H1 (cell line): ENCODE measurements at regions not wholly inside any gene's neighbourhood (a gene's known extent, or its start where the extent isn't known, plus 50 kb on each side); places are given as distances from the start of the nearest gene placed in this dataset.

Source experiments
- BRCA1 ChIP-seq: IDR thresholded peaks from 2 replicates; pipeline ENCODE4 v1.6.1; 2012; ENCODE audit warnings: low read depth, low read length, improper control_type of control experiment
- CHD2 ChIP-seq: IDR thresholded peaks from 2 replicates; pipeline ENCODE4 v1.6.1; 2012; ENCODE audit warnings: low read length, improper control_type of control experiment
- CHD7 ChIP-seq: fragments of 300-600 bp; sonication (generic); IDR thresholded peaks from 2 replicates; pipeline ENCODE4 v1.7.1; 2012; ENCODE audit warnings: low read length, moderate library complexity, mild to moderate bottlenecking, inconsistent platforms; ENCODE audit not compliant: insufficient replicate concordance
- CREB1 ChIP-seq: IDR thresholded peaks from 2 replicates; pipeline ENCODE4 v1.6.1; 2012; ENCODE audit warnings: inconsistent platforms
- FOSL1 ChIP-seq: IDR thresholded peaks from 2 replicates; pipeline ENCODE4 v1.6.1; 2011; ENCODE audit warnings: mild to moderate bottlenecking, low read depth, low read length, moderate library complexity; ENCODE audit not compliant: insufficient read depth
- NANOG ChIP-seq: IDR thresholded peaks from 2 replicates; pipeline ENCODE4 v1.6.1; 2011; ENCODE audit warnings: low read length, low read depth, mild to moderate bottlenecking, inconsistent platforms; ENCODE audit not compliant: insufficient read depth, poor library complexity, severe bottlenecking
- RFX5 ChIP-seq: IDR thresholded peaks from 2 replicates; pipeline ENCODE4 v1.6.1; 2011; ENCODE audit warnings: low read depth, low read length, improper control_type of control experiment, borderline replicate concordance
- RNF2 ChIP-seq: fragments of 200-900, 300-1000 bp; sonication (generic); IDR thresholded peaks from 2 replicates; pipeline ENCODE4 v1.7.1; 2016; ENCODE audit warnings: borderline replicate concordance, low read depth, mild to moderate bottlenecking, antibody characterized with exemption, low read length; ENCODE audit not compliant: poor library complexity, severe bottlenecking; ENCODE audit errors: missing control alignments
- RXRA ChIP-seq: IDR thresholded peaks from 2 replicates; pipeline ENCODE4 v1.6.1; 2011; ENCODE audit warnings: low read depth, mild to moderate bottlenecking, low read length, moderate library complexity; ENCODE audit not compliant: insufficient read depth
- SAP30 ChIP-seq: fragments of 300-600 bp; sonication (generic); IDR thresholded peaks from 2 replicates; pipeline ENCODE4 v1.7.1; 2012; ENCODE audit warnings: low read length, moderate library complexity, mild to moderate bottlenecking, inconsistent platforms; ENCODE audit not compliant: insufficient read depth, insufficient replicate concordance
- SP1 ChIP-seq: IDR thresholded peaks from 2 replicates; pipeline ENCODE4 v1.6.1; 2011; ENCODE audit warnings: low read depth, low read length
- TCF12 ChIP-seq: IDR thresholded peaks from 2 replicates; pipeline ENCODE4 v1.6.1; 2011; ENCODE audit warnings: low read depth, mild to moderate bottlenecking, low read length
- ZNF274 ChIP-seq: IDR thresholded peaks from 2 replicates; pipeline ENCODE4 v1.7.0; 2012; ENCODE audit warnings: low read length, borderline replicate concordance; ENCODE audit errors: extremely low read depth

GRCh38 chr18:4638680-4639079 is 183.6 kb upstream of the DLGAP1 start (continued):
- no peak for TF ChIP-seq CHD7
- TF ChIP-seq TCF12: no peak
- no peak for TF ChIP-seq RNF2
- TF ChIP-seq SP1: no peak
- TF ChIP-seq BRCA1: no peak
- TF ChIP-seq RFX5: no peak
- TF ChIP-seq CHD2: no peak
- TF ChIP-seq SAP30: no peak
- TF ChIP-seq CREB1: no peak
- TF ChIP-seq RXRA: no peak
- no peak for TF ChIP-seq NANOG
- no peak for TF ChIP-seq FOSL1
- TF ChIP-seq ZNF274: no peak
